HG03439 (cell line): ENCODE measurements at regions not wholly inside any gene's neighbourhood (a gene's known extent, or its start where the extent isn't known, plus 50 kb on each side); places are given as distances from the start of the nearest gene placed in this dataset.

Experiments
- ATAC-seq: cut with Tn5 transposase; IDR thresholded peaks from one replicate; pipeline ENCODE4 v1.9.1; 2021; ENCODE audit warnings: mild to moderate bottlenecking, moderate library complexity; ENCODE audit not compliant: unreplicated experiment

DNA sequence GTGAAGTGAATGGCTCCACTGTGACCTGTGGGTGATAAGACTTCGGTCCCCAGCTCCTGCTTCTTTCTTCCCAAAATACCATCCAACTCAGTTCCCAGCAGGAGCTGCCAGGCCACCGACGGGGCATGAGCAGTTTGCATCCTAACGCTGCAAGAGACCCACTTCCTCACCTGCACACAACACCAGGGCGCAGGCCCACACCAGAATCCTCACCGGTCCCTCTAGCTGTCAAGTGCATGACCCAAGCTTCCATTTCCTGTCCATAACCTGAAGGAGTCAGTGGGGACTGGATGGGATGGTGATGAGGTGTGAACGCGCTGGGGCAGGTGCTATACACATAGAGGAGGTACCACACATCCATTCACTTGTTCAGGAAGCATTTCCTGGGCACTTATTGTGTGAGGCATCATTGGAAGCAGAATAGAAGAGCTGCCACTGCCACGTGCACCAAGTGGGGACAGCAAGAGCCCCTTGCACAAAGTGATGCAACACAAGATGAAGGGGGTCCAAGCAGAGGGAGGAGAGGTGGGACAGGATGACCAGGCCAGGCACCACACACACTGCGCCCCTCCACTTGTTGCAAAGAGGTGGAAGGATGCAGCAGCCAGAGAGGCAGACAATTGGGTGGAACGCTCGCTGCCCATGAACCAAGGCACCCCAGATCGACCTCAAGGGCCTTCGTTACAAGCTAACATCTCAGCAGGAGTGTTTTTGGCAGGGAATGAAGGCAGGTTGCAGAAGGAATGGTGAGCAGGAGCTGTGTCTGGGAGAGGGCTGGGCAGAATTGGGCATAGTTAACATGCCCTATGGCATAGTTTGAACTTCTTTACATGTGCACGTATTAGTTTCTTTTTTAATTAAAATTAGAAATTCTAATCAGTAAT lies 605.8 kb upstream of the MGMT start:
- no peak for ATAC-seq

- no peak for ATAC-seq
These were observed 603.6 kb upstream of the MGMT start for GRCh38 chr10:128863411-128863810.

- no peak for ATAC-seq
These were observed 603.1 kb upstream of the MGMT start for GRCh38 chr10:128863823-128864405.

- ATAC-seq: no peak
These were observed 602.3 kb upstream of the MGMT start for GRCh38 chr10:128864554-128865295.

- no peak for ATAC-seq
These were observed 601.4 kb upstream of the MGMT start for GRCh38 chr10:128865436-128866195.

DNA sequence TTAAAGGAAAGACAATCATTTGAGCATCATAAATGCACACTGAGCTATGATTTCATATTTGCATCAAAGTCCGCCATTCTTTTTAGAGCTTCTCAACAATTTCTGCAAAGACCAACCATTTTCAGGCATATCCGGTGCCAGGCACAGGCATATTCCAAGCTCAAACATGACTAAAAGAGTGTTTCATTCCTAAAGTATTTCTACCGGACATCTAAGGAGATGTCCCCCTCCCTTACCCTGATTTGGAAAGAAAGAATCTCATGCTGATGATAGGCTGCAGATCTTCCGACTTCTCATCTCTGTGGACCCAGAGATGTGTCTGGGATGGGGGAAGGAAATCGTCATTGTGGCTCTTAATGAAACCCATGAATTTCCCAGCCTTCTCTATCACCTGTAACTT lies 600.5 kb upstream of the MGMT start:
- no peak for ATAC-seq

DNA sequence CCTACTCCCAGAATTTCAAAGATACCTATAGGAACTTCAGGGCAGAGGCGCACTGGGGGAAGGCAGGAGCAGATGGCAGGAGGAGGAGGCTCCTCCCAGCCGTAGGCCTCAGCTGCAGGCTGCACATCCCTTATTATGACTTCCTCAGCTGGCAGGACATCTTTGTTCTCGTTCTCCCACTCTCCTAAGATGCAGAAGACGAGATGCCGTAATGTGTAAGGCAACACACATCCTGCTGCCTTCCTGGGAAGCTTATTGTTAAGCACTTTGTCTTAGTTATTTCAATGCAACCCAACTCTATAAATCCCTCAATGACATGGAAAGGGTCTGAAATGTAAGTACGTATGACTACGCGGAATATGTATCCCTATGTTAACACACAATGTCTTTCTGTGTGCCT lies 599.8 kb upstream of the MGMT start:
- no peak for ATAC-seq

- ATAC-seq: no peak
These were observed 599.2 kb upstream of the MGMT start for GRCh38 chr10:128867819-128868218.

- ATAC-seq: no peak
These were observed 598.6 kb upstream of the MGMT start for GRCh38 chr10:128868481-128868880.

DNA sequence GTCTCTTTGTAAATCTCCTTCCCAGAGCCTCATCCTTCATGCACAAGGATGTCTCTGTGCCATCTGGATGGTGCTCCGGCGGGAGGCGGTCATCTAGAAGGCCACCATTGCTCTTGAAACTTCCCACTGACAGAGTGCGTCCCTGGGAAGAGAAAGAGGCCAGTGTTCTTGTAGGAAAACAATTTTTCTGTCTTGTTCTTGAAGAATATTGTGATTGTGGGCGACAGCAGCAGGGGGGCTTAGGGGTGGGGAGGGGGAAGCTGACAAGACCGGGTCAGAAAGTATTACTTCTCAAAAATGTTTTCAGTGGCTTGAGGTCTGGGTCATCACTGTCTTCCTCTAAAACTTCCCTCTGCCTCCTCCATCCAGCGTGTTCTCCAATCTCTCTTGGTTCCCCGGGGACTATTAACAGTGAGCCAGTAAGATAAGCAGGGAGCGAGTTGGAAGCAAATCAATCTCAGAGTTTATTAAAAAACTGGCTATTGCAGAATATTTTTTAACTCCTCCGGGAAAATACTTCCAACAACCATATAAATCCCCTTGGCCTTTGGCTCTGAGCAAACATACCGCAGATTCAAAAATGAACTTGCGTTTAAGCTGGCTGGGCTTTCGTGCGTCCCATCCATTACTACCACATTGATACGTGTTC lies 597.8 kb upstream of the MGMT start:
- no peak for ATAC-seq

- no peak for ATAC-seq
These were observed 596.0 kb upstream of the MGMT start for GRCh38 chr10:128870830-128871597.

- no peak for ATAC-seq
These were observed 595.3 kb upstream of the MGMT start for GRCh38 chr10:128871671-128872231.

DNA sequence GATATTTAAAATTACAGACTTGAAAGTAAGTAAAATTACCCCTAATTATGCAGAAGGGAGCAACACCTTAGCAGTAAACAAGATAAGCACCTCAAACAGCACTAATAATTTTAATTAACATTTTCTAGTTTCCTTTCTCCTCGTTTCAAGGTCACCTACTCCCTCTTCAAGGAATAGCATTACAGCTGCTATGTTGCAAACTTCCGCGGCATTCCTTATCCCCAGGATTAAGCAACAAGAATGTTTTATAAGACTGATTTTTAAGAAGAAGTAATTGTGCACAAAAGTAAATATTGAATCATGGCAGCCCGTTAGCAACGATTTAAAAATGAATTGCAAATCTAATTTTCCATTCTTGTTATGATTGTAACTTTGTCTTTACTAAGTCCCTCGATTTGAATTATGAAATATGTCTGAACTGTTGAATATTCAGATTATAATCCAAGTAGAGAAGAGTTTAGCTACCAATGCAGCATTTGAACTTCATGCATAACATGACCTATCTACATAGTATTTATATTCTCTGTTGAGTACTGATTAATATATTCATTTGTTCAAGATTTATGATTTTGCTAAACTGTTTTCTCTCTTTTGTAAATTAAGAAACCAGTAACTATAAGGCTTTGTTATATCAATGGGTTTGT lies 593.5 kb upstream of the MGMT start:
- no peak for ATAC-seq

DNA sequence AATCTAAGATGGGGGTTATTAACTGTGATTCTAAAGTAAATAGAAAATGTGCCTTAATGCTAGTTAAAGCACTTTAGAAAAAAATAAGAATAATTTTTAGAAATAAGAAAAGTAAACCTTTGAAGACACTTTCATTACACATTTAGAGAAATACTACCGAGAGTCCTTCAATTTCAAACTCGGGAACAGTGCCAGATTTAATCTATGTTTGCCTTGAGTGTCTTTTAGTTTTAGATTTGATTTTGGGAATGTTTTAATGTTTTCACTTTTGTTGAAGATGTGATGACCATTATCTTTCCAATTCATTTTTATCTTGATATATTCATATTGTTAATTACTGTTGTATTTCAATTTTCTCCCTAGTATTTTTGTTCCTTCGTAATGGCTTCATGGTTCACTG lies 592.7 kb upstream of the MGMT start:
- no peak for ATAC-seq

DNA sequence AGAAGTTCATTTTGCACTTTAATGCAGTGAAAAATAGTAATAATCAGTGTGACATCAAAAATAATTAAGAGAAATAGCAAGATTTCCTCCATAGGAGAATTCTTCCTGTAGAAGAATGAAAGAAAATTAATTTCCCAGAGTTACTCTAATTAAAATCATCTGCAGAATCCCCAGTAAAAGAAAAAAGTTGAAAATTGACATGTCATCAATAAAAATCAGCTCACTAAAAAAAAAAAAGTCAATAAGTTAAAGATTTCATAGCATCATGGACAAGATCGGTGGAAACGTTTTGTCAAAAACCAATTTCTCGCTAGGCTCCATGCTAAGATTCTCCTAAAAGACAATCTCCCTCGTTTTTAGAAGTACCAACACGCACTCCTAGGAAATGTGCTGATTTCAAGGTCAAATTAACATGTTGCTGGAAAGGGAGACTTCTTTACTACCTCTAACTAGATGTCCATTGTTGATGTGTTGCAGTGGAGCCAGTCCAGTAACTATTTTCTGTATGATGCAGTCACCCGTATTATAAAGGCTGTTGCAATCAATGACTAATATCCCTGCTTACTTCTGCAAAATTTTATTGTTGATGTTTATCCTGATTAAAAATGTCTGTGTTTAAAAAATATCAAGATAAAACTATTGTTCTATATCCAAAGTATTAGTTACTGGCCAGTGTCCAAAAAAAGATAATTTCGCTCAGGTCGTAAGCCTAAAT lies 591.9 kb upstream of the MGMT start:
- no peak for ATAC-seq

DNA sequence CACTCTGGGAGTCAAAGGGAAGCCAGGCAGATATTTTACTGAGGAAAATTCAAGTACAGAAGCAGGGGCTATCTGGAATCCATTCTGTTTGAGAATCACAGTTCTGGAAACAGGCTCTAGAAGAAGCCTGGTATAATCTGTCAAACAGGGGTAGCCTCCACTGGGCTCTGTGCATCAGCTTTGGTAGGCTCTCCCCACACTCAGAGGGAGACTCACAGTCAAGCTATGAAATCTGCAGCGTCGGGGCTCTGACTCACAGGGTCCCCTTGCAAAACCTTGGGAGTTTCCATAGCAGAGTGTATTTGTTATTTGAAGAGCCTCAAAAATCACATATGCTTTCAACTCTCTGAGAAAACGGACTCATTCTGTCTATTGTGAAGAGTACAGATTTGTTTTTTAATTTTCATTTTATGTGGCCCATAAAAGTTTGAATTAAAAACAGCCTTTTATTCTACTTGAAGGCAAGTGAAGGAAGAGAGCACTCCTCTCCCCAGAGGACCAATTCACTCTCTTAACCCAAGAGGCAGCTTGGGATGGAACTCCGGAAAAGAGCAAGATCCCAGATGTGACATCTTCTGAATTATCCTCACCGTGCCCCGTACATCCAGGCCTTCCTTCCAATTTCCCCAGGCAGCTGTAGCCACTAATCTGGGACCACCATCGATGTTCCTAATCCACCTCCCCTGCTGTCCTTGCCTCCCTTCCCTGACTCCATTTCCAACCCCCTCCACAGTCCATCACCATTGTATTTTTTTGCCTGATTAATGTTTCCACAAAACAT lies 590.9 kb upstream of the MGMT start:
- no peak for ATAC-seq

- no peak for ATAC-seq
These were observed 589.9 kb upstream of the MGMT start for GRCh38 chr10:128877141-128877540.

GRCh38 chr10:128877936-128878335 lies 589.1 kb upstream of the MGMT start:
- no peak for ATAC-seq
